BJ (cell line): ENCODE measurements at regions not wholly inside any gene's neighbourhood (a gene's known extent, or its start where the extent isn't known, plus 50 kb on each side); places are given as distances from the start of the nearest gene placed in this dataset.

Source experiments
- CTCF ChIA-PET: fragments of 350-600 bp; formaldehyde crosslinking; extraction: SDS; loops from one replicate; lab custom pipeline; 2021; ENCODE audit warnings: antibody characterized with exemption, inconsistent platforms; lab: Yijun Ruan, JAX
- POLR2A ChIA-PET: fragments of 300-600 bp; sonication (Branson Sonifier 250); formaldehyde crosslinking; extraction: SDS; loops from one replicate; lab custom pipeline; 2021; ENCODE audit warnings: antibody characterized with exemption; lab: Charles Lee
- DNase-seq: peaks from one replicate; pipeline ENCODE4 v3.0.0-alpha.2; 2011; ENCODE audit warnings: low read depth
- H3K27me3 ChIP-seq: 2 replicates; pipeline ENCODE4 v1.6.0; 2011; ENCODE audit warnings: low read length; ENCODE audit not compliant: control insufficient read depth, insufficient read depth
- H3K36me3 ChIP-seq: 2 replicates; pipeline ENCODE4 v1.5.1; 2011; ENCODE audit warnings: low read length; ENCODE audit not compliant: control insufficient read depth, insufficient read depth
- H3K4me3 ChIP-seq: 2 replicates; pipeline ENCODE4 v1.5.1; 2011; ENCODE audit warnings: low read depth, mild to moderate bottlenecking, control low read depth, low read length
- TF ChIP-seq, protein P1 (sequence below): IDR thresholded peaks from 2 replicates; pipeline ENCODE4 v1.5.1; 2011; ENCODE audit warnings: low read depth, mild to moderate bottlenecking, control low read depth, inconsistent platforms, low read length, moderate library complexity; ENCODE audit not compliant: insufficient read depth

- DNase-seq, result no peak
- CTCF ChIA-PET, result no interaction called here
- no peaks in the 10 kb centered on the region for H3K27me3 ChIP-seq
- H3K4me3 ChIP-seq, result no peak overlapping the region
- TF ChIP-seq, protein P1, sequence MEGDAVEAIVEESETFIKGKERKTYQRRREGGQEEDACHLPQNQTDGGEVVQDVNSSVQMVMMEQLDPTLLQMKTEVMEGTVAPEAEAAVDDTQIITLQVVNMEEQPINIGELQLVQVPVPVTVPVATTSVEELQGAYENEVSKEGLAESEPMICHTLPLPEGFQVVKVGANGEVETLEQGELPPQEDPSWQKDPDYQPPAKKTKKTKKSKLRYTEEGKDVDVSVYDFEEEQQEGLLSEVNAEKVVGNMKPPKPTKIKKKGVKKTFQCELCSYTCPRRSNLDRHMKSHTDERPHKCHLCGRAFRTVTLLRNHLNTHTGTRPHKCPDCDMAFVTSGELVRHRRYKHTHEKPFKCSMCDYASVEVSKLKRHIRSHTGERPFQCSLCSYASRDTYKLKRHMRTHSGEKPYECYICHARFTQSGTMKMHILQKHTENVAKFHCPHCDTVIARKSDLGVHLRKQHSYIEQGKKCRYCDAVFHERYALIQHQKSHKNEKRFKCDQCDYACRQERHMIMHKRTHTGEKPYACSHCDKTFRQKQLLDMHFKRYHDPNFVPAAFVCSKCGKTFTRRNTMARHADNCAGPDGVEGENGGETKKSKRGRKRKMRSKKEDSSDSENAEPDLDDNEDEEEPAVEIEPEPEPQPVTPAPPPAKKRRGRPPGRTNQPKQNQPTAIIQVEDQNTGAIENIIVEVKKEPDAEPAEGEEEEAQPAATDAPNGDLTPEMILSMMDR, result no peak
- POLR2A ChIA-PET, result no interaction called here
- no peaks in the 10 kb centered on the region for H3K36me3 ChIP-seq
Measured at GRCh38 chr7:155996718-155997280, 184.5 kb upstream of the SHH start.

GRCh38 chr7:155995183-155995612 is 182.9 kb upstream of the SHH start:
- ChIA-PET POLR2A (no interaction called here), CTCF (no interaction called here)
- TF ChIP-seq, protein P1, result no peak
- DNase-seq, result no peak
- H3K36me3 ChIP-seq, result no peaks in the 10 kb centered on the region
- no peak overlapping the region for H3K4me3 ChIP-seq
- H3K27me3 ChIP-seq, result no peaks in the 10 kb centered on the region

DNA sequence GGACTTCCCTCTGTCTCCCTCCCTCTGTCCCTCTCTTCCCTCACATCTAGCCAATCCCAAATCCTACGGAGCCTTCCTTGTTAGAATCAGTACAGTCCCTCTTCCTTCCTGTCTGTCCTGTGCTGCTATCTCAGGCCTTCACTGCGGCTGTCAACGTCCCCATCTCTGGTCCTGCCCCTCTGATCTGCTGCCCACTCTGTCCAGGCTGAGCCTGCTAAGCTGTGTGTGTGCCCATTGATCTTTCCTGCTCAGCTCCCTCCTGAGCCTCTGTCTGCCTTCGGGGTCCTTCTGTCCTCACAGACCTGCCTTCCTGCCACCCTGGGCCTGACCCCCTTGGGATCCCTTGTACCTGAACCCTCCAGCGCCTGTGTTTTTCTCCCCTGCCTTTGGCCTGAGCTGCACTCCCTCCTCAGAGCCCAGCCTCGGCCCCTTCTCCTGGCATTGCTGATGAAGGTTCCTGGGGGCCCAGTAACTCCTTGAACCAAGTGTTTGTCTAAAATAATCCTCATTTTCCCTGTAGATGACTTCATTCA is 182.1 kb upstream of the SHH start:
- CTCF ChIA-PET, result no interaction called here
- Histone ChIP-seq H3K4me3 (no peak overlapping the region), H3K27me3 (no peaks in the 10 kb centered on the region), H3K36me3 (no peaks in the 10 kb centered on the region)
- TF ChIP-seq, protein P1, result no peak
- no peak for DNase-seq
- POLR2A ChIA-PET, result no interaction called here

DNA sequence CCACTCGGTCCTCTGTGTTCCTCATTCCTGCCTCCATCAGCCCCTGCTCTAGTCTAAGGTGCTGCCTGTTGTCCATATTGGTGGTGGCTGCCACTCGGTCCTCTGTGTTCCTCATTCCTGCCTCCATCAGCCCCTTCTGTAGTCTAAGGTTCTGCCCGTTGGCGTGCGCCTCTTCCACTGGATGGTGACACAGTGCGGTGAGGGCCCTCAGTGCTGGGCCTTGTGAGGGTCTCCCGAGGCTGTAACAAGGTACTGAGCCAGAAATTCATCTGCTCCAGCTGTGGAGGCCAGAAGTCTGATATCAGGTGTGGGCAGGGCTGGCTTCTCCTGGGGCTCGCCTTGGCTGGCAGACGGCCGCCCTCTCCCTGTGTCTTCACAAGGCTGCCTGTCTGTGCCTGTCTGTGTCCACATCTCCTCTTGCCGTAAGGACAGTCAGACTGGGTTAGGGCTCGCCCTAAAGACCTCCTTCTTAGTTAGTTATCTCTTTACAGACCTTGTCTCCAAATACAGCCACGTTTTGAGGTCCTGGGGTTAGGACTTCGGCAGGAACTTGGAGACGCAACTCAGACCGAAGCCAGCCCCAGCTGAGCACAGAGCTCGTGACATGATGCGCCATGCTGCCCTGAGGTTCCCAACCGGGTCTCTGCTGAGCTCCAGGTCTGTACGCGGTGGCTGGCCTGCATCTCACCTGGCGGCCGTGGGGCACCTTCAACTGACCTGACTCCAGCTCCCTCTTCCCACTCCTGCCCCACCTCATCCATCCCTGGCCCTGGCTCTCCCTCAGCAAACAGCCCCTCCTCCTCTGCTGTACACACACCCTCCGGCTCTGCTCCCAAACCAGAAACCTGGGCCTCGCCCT is 181.4 kb upstream of the SHH start:
- TF ChIP-seq, protein P1, result no peak
- no peaks in the 10 kb centered on the region for H3K36me3 ChIP-seq
- H3K4me3 ChIP-seq, result no peak overlapping the region
- CTCF ChIA-PET, result no interaction called here
- POLR2A ChIA-PET, result no interaction called here
- H3K27me3 ChIP-seq, result no peaks in the 10 kb centered on the region
- no peak for DNase-seq

- no peak overlapping the region for H3K4me3 ChIP-seq
- CTCF ChIA-PET, result no interaction called here
- TF ChIP-seq, protein P1, result no peak
- no peak for DNase-seq
- H3K36me3 ChIP-seq, result no peaks in the 10 kb centered on the region
- no peaks in the 10 kb centered on the region for H3K27me3 ChIP-seq
- POLR2A ChIA-PET, result no interaction called here
Measured at GRCh38 chr7:155992974-155993373, 180.7 kb upstream of the SHH start.
